Stimulated activated CD8-positive, alpha-beta memory T cell treated with anti-CD3 and anti-CD28 coated beads, Interleukin-15, amount 100 ng/mL, for 1 hour (primary cell): ENCODE measurements at regions not wholly inside any gene's neighbourhood (a gene's known extent, or its start where the extent isn't known, plus 50 kb on each side); places are given as distances from the start of the nearest gene placed in this dataset.
"Not testable (repeated sequence)": the region's sequence is repeated elsewhere in the genome, so short reads cannot be mapped to it uniquely, and the experiment has no call there.

ENCODE experiments used
- DNase-seq: peaks from one replicate; pipeline ENCODE4 v3.0.0-alpha.2; 2020; ENCODE audit warnings: low read depth

- no peak for DNase-seq
Observed at GRCh38 chr9:36521148-36521547, 51.5 kb upstream of the MELK start.

GRCh38 chr9:36517131-36517530 lies 55.6 kb upstream of the MELK start:
- DNase-seq, result no peak

- no peak for DNase-seq
Observed at GRCh38 chr9:36504156-36504555, 68.5 kb upstream of the MELK start.

GRCh38 chr9:36503172-36504088 lies 69.3 kb upstream of the MELK start:
- no peak for DNase-seq

- no peak for DNase-seq
Observed at GRCh38 chr9:36501727-36502126, 71.0 kb upstream of the MELK start.

GRCh38 chr9:36500931-36501330 lies 71.8 kb upstream of the MELK start:
- not testable (repeated sequence) for DNase-seq

- DNase-seq, result no peak
Observed at GRCh38 chr9:36499174-36499890, 73.4 kb upstream of the MELK start.

- not testable (repeated sequence) for DNase-seq
Observed at GRCh38 chr9:36493564-36493963, 79.1 kb upstream of the MELK start.

GRCh38 chr9:36492865-36493264 lies 79.8 kb upstream of the MELK start:
- DNase-seq, result no peak

GRCh38 chr9:36489453-36489852 lies 83.2 kb upstream of the MELK start:
- no peak for DNase-seq

- no peak for DNase-seq
Observed at GRCh38 chr9:36488389-36488756, 84.3 kb upstream of the MELK start.

- DNase-seq, result peak; percentile 64
Observed at GRCh38 chr9:36487482-36488388, 85.0 kb upstream of the MELK start.

- no peak for DNase-seq
Observed at GRCh38 chr9:36486933-36487481, 85.7 kb upstream of the MELK start.

GRCh38 chr9:36486329-36486932 lies 86.3 kb upstream of the MELK start:
- DNase-seq, result no peak

GRCh38 chr9:36485647-36486328 lies 85.7 kb upstream of the RNF38 start:
- no peak for DNase-seq

- no peak for DNase-seq
Observed at GRCh38 chr9:36484124-36484523, 84.1 kb upstream of the RNF38 start.

GRCh38 chr9:36479101-36479500 lies 79.0 kb upstream of the RNF38 start:
- DNase-seq, result no peak

GRCh38 chr9:36471359-36471758 lies 71.3 kb upstream of the RNF38 start:
- DNase-seq, result no peak

- DNase-seq, result no peak
Observed at GRCh38 chr9:36470643-36471290, 70.7 kb upstream of the RNF38 start.

- DNase-seq, result no peak
Observed at GRCh38 chr9:36463467-36463866, 63.4 kb upstream of the RNF38 start.
